BE2C (cell line): ENCODE measurements at regions not wholly inside any gene's neighbourhood (a gene's known extent, or its start where the extent isn't known, plus 50 kb on each side); places are given as distances from the start of the nearest gene placed in this dataset.
A peak's percentile ranks its signal among the peaks of the same experiment; 100 is the strongest.

Experiments
- DNase-seq: peaks from one replicate; pipeline ENCODE4 v3.0.0-alpha.2; 2020
- H3K27me3 ChIP-seq: fragments of 250-450 bp; sonication (Bioruptor Pico); 2 replicates; pipeline ENCODE4 v1.5.1; 2020; ENCODE audit warnings: mild to moderate bottlenecking
- H3K36me3 ChIP-seq: fragments of 250-450 bp; sonication (Bioruptor Pico); 2 replicates; pipeline ENCODE4 v1.5.1; 2020; ENCODE audit warnings: mild to moderate bottlenecking
- H3K4me1 ChIP-seq: fragments of 250-450 bp; sonication (Bioruptor Pico); 2 replicates; pipeline ENCODE4 v1.5.1; 2020
- H3K4me3 ChIP-seq: 2 replicates; pipeline ENCODE4 v1.5.1; 2011; ENCODE audit warnings: low read depth, low read length
- H3K9me3 ChIP-seq: fragments of 250-450 bp; sonication (Bioruptor Pico); 2 replicates; pipeline ENCODE4 v1.5.1; 2020
- TF ChIP-seq, protein P1 (sequence below): IDR thresholded peaks from 2 replicates; pipeline ENCODE4 v1.5.1; 2012; ENCODE audit warnings: mild to moderate bottlenecking, low read depth, low read length

DNA sequence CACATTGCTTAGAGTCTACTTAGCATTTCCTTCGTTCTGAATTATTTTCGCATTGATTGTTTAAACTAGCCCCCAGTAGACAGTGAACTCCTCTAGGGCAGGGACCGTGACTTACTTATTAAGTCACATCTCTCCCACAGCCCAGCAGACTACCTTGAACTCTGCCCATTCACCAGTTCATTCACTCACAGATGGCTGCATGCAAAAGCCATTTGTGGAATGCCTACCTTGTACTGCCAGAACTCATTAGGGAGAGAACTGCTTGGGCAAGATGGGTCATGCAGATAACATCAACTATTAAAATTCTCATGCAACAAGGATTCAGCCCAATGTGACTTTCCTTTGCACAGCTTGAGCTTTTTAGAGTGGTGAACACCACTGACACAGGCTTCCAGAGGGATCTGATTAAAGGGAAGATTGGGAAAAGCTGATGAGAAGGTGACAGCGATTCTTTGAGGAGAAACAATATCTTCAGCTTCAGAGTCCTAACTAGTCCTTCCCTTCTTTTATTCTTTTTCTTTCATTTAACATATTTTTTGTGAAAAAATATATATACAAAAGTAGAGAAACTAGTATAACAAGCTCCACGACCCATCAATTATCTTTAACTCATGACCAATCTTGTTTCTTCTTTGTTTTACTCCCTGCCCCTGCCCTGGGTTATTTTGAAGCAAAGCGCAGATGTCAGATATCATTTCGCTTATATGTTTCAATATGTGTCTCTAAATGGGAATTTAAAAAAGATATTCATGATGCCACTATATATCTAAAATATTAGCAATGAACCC is 273.9 kb downstream of the CDC5L start:
- Histone ChIP-seq H3K9me3 (no peaks in the 10 kb centered on the region), H3K4me1 (no peaks in the 10 kb centered on the region; the same call in none of the 2 replicates), H3K27me3 (no peaks in the 10 kb centered on the region), H3K36me3 (no peaks in the 10 kb centered on the region), H3K4me3 (no peak overlapping the region)
- no peak for DNase-seq
- TF ChIP-seq, protein P1, sequence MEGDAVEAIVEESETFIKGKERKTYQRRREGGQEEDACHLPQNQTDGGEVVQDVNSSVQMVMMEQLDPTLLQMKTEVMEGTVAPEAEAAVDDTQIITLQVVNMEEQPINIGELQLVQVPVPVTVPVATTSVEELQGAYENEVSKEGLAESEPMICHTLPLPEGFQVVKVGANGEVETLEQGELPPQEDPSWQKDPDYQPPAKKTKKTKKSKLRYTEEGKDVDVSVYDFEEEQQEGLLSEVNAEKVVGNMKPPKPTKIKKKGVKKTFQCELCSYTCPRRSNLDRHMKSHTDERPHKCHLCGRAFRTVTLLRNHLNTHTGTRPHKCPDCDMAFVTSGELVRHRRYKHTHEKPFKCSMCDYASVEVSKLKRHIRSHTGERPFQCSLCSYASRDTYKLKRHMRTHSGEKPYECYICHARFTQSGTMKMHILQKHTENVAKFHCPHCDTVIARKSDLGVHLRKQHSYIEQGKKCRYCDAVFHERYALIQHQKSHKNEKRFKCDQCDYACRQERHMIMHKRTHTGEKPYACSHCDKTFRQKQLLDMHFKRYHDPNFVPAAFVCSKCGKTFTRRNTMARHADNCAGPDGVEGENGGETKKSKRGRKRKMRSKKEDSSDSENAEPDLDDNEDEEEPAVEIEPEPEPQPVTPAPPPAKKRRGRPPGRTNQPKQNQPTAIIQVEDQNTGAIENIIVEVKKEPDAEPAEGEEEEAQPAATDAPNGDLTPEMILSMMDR, result no peak

DNA sequence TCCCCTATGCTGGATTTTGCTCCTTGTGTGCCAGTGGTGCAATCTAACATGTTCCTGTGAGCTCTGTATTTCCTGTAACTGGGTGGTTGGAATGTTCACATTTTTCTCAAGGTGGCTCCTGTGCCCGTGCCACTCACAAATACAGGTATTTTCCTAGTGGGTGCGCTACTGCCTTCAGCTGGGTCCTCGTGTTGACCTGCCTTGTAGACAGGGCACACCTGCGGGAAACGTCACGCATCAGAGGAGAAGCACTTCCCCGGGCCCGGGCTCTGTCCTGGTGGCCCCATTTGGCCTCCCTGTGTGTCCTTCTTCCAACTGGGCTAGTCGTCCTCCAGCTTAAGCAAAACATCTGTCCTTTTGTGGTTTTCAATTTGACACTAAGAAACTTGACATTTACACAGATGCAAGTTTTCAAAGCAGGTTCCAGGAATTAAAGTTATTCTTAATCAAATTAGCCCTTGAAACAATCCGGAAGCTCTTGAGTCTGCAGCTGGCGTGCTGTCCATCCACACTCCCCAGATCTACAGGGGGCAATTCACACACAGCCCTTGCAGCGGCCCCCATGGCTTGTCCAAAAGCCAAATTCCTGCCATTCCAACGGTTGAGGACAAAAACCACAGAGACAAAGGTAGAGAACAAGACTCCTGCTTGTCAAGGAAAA is 275.1 kb downstream of the CDC5L start:
- H3K4me3 ChIP-seq, result no peak overlapping the region
- H3K9me3 ChIP-seq, result no peaks in the 10 kb centered on the region
- DNase-seq, result no peak
- TF ChIP-seq, protein P1, result no peak
- no peaks in the 10 kb centered on the region; the same call in none of the 2 replicates for H3K4me1 ChIP-seq
- no peaks in the 10 kb centered on the region for H3K27me3 ChIP-seq
- no peaks in the 10 kb centered on the region for H3K36me3 ChIP-seq

DNA sequence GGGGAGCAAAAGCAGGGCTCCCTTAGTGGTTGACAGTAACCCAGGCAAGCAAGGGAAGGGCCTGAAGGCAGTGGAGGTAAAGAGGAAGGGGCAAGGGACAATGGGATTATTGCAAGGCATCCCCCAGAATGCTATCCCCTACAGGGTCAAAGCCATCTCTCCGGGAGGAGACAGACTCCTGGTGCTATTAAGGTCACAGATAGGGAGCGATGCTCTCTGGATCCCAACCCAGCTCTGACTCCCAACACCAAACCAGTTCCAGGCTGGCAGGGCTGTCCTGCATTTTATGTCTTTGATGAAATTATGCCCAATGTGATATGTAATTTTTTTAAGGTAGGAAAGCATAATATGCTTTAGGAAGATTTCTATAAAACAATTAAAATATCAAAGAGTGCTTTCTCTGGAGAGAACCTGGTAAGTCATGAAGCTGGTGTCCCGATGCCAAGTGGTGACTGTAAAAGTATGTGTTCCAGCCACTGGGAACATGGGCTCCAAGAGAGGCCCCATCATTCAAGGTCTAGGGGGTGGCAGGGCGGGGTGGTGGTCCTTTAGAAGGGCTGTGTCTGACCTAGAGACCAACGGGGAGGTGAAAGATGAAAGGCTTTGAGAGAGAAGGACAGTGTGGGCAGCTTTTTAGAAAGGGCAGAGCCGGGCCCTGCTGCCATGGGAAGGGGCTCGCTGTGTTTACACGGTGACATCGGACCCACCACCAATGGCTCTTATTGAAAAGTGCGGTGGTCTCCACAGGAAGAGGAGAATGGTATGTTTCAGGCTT is 276.5 kb downstream of the CDC5L start:
- no peak for DNase-seq
- H3K4me1 ChIP-seq, result no peaks in the 10 kb centered on the region; the same call in none of the 2 replicates
- H3K4me3 ChIP-seq, result no peak overlapping the region
- no peaks in the 10 kb centered on the region for H3K9me3 ChIP-seq
- H3K36me3 ChIP-seq, result no peaks in the 10 kb centered on the region
- no peaks in the 10 kb centered on the region for H3K27me3 ChIP-seq
- TF ChIP-seq, protein P1, result no peak

DNA sequence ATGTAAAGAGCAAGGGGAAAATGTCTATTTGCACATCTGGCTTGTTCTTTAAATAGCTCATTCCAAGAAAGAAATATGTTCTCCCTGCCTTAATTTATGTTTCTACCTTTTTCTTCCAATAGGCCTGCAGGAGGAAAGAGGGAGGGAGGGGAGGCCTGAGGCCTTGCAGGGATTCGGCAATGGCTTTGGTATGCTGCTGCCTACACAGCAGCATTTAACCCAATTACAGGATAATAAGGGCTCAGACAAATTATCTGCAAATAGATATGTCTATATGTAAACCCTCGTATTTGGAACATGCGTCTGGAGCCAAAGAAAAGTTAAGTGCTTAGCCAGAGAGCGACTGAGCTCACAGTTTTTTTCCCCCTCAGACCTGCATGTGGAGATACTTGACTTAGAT is 277.2 kb downstream of the CDC5L start:
- no peaks in the 10 kb centered on the region for H3K9me3 ChIP-seq
- H3K4me3 ChIP-seq, result no peak overlapping the region
- no peaks in the 10 kb centered on the region for H3K27me3 ChIP-seq
- TF ChIP-seq, protein P1, result no peak
- peak; percentile 31 for DNase-seq
- H3K36me3 ChIP-seq, result no peaks in the 10 kb centered on the region
- no peaks in the 10 kb centered on the region; the same call in none of the 2 replicates for H3K4me1 ChIP-seq

DNA sequence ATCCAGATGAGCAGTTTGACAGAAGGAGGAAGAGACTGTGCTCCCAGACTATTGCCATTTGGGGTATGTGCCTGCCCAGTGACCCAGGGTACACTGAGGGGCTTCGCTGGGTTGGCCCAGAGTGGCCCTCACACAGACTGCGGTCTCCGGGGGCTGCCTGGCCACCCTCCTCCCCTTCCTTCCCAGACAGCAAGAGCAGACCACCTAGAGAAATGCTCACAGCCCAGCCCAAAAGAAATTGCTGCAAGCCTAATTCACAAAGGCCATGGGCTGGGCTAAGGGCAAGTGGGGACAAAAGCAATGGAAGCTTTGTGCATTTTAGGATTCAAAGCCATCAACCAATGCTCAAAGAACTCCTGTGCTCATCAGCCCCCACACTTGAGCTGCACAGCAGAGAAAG is 277.6 kb downstream of the CDC5L start:
- no peaks in the 10 kb centered on the region for H3K9me3 ChIP-seq
- no peaks in the 10 kb centered on the region for H3K36me3 ChIP-seq
- no peaks in the 10 kb centered on the region; the same call in none of the 2 replicates for H3K4me1 ChIP-seq
- no peak for DNase-seq
- no peaks in the 10 kb centered on the region for H3K27me3 ChIP-seq
- TF ChIP-seq, protein P1, result no peak
- no peak overlapping the region for H3K4me3 ChIP-seq
